ENCODE measurements at regions not wholly inside any gene's neighbourhood (a gene's known extent, or its start where the extent isn't known, plus 50 kb on each side); places are given as distances from the start of the nearest gene placed in this dataset.
"Not testable (repeated sequence)": the region's sequence is repeated elsewhere in the genome, so short reads cannot be mapped to it uniquely, and the experiment has no call there.

- DNase-seq, result no peak
These were observed 998.5 kb downstream of the ADGRL2 start for GRCh38 chr1:82799261-82799660.

- DNase-seq, result no peak
These were observed 994.9 kb downstream of the ADGRL2 start for GRCh38 chr1:82795508-82796149.

GRCh38 chr1:82792151-82792550, 991.4 kb downstream of the ADGRL2 start:
- no peak for DNase-seq

GRCh38 chr1:82790556-82790955, 989.8 kb downstream of the ADGRL2 start:
- DNase-seq, result no peak

GRCh38 chr1:82788660-82789059, 987.9 kb downstream of the ADGRL2 start:
- DNase-seq, result no peak

GRCh38 chr1:82788038-82788437, 987.3 kb downstream of the ADGRL2 start:
- DNase-seq, result no peak

- no peak for DNase-seq
These were observed 986.1 kb downstream of the ADGRL2 start for GRCh38 chr1:82786883-82787282.

GRCh38 chr1:82785268-82785790, 984.6 kb downstream of the ADGRL2 start:
- no peak for DNase-seq

- no peak for DNase-seq
These were observed 982.3 kb downstream of the ADGRL2 start for GRCh38 chr1:82783044-82783443.

GRCh38 chr1:82782599-82782998, 981.9 kb downstream of the ADGRL2 start:
- DNase-seq, result no peak

GRCh38 chr1:82778612-82779011, 977.9 kb downstream of the ADGRL2 start:
- peak; percentile 16 for DNase-seq

GRCh38 chr1:82777240-82777639, 976.5 kb downstream of the ADGRL2 start:
- DNase-seq, result no peak

GRCh38 chr1:82776730-82777129, 976.0 kb downstream of the ADGRL2 start:
- not testable (repeated sequence) for DNase-seq

GRCh38 chr1:82775406-82776000, 974.8 kb downstream of the ADGRL2 start:
- DNase-seq, result peak; percentile 32

- DNase-seq, result no peak
These were observed 962.2 kb downstream of the ADGRL2 start for GRCh38 chr1:82762829-82763532.

GRCh38 chr1:82759035-82759434, 958.3 kb downstream of the ADGRL2 start:
- DNase-seq, result no peak

GRCh38 chr1:82755671-82756070, 954.9 kb downstream of the ADGRL2 start:
- DNase-seq, result no peak

GRCh38 chr1:82755191-82755590, 954.5 kb downstream of the ADGRL2 start:
- no peak for DNase-seq

GRCh38 chr1:82752046-82752445, 951.3 kb downstream of the ADGRL2 start:
- DNase-seq, result no peak

GRCh38 chr1:82733645-82734044, 932.9 kb downstream of the ADGRL2 start:
- DNase-seq, result no peak

- no peak for DNase-seq
These were observed 930.5 kb downstream of the ADGRL2 start for GRCh38 chr1:82731216-82731615.

- no peak for DNase-seq
These were observed 927.5 kb downstream of the ADGRL2 start for GRCh38 chr1:82728206-82728605.

- no peak for DNase-seq
These were observed 923.5 kb downstream of the ADGRL2 start for GRCh38 chr1:82724246-82724645.

- DNase-seq, result no peak
These were observed 921.9 kb downstream of the ADGRL2 start for GRCh38 chr1:82722608-82723007.

All from NCI-H2171 treated with DMSO at 0.1 percent for 48 hours (cell line).